ENCODE measurements at regions not wholly inside any gene's neighbourhood (a gene's known extent, or its start where the extent isn't known, plus 50 kb on each side); places are given as distances from the start of the nearest gene placed in this dataset.

DNA sequence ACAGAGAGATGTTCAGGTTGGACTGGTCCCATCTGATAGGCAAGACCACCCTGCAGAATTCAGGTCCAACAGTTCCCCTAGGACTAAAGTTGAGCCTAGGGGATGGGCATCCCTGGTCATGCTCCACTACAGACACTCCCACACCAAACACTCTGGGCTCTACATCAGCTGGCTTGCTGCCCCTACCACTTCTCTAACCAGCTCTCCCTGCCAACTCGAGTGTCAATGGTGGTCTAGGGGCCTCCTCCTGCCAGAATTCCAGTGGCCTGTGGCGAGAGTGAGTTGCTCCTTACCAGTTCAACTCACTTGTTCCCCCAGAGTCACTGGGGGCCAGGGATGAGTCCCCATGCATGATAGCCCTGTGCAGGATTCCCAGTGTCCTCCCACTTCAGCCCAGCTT lies 316.2 kb upstream of the PPP2R3A start:
- no peak for TF ChIP-seq CTCF (IDR thresholded peaks at IDR 0.05)
- TF ChIP-seq POLR2A (IDR thresholded peaks at IDR 0.05) = no peak
